H9 (cell line): ENCODE measurements at regions not wholly inside any gene's neighbourhood (a gene's known extent, or its start where the extent isn't known, plus 50 kb on each side); places are given as distances from the start of the nearest gene placed in this dataset.

Experiments
- DNase-seq: peaks from one replicate; pipeline ENCODE4 v3.0.0-alpha.2; 2017
- H2AFZ ChIP-seq: one replicate; pipeline ENCODE4 v1.6.1; 2013; ENCODE audit warnings: mild to moderate bottlenecking, low read length, control low read depth, moderate library complexity
- H2AK5ac ChIP-seq: 2 replicates; pipeline ENCODE4 v1.6.1; 2013; ENCODE audit warnings: low read length, control low read depth, mixed read lengths; ENCODE audit not compliant: insufficient read length
- H2BK120ac ChIP-seq: one replicate; pipeline ENCODE4 v1.6.1; 2013; ENCODE audit warnings: low read depth, mild to moderate bottlenecking, low read length, control low read depth, inconsistent platforms; ENCODE audit not compliant: poor library complexity, severe bottlenecking
- H2BK12ac ChIP-seq: 2 replicates; pipeline ENCODE4 v1.6.1; 2013; ENCODE audit warnings: low read length, control low read depth, mixed read lengths, low read depth; ENCODE audit not compliant: insufficient read length
- H2BK15ac ChIP-seq: 2 replicates; pipeline ENCODE4 v1.6.1; 2013; ENCODE audit warnings: low read depth, low read length, control low read depth
- H2BK20ac ChIP-seq: one replicate; pipeline ENCODE4 v1.6.1; 2013; ENCODE audit warnings: low read depth, mild to moderate bottlenecking, low read length, control low read depth, inconsistent platforms; ENCODE audit not compliant: poor library complexity, severe bottlenecking
- H2BK5ac ChIP-seq: 2 replicates; pipeline ENCODE4 v1.6.1; 2013; ENCODE audit warnings: low read length, control low read depth, mixed read lengths; ENCODE audit not compliant: insufficient read length
- H3K14ac ChIP-seq: 2 replicates; pipeline ENCODE4 v1.6.1; 2013; ENCODE audit warnings: low read length, control low read depth; ENCODE audit not compliant: insufficient read depth
- H3K18ac ChIP-seq: 2 replicates; pipeline ENCODE4 v1.6.1; 2013; ENCODE audit warnings: low read depth, mild to moderate bottlenecking, mixed read lengths, low read length, control low read depth; ENCODE audit not compliant: insufficient read length
- H3K23ac ChIP-seq: 2 replicates; pipeline ENCODE4 v1.6.1; 2013; ENCODE audit warnings: low read length, control low read depth, mixed read lengths, low read depth; ENCODE audit not compliant: insufficient read length
- H3K23me2 ChIP-seq: 2 replicates; pipeline ENCODE4 v1.6.1; 2013; ENCODE audit warnings: low read depth, mild to moderate bottlenecking, mixed read lengths, low read length, control low read depth; ENCODE audit not compliant: insufficient read length, poor library complexity, severe bottlenecking
- H3K27ac ChIP-seq: 2 replicates; pipeline ENCODE4 v1.5.1; 2013; ENCODE audit warnings: low read length, control low read depth, mixed read lengths, low read depth; ENCODE audit not compliant: insufficient read length
- H3K27me3 ChIP-seq: 2 replicates; pipeline ENCODE4 v1.6.1; 2013; ENCODE audit warnings: low read length, control low read depth, inconsistent platforms; ENCODE audit not compliant: insufficient read depth
- H3K4ac ChIP-seq: 2 replicates; pipeline ENCODE4 v1.6.1; 2013; ENCODE audit warnings: low read depth, mild to moderate bottlenecking, control low read depth, inconsistent platforms, low read length, moderate library complexity
- H3K4me1 ChIP-seq: 2 replicates; pipeline ENCODE4 v1.6.1; 2013; ENCODE audit warnings: low read length, control low read depth, inconsistent platforms; ENCODE audit not compliant: insufficient read depth
- H3K4me2 ChIP-seq: 2 replicates; pipeline ENCODE4 v1.6.1; 2013; ENCODE audit warnings: low read length, control low read depth, mixed read lengths; ENCODE audit not compliant: insufficient read length, insufficient read depth
- H3K56ac ChIP-seq: 2 replicates; pipeline ENCODE4 v1.6.1; 2013; ENCODE audit warnings: low read depth, mild to moderate bottlenecking, mixed read lengths, low read length, control low read depth; ENCODE audit not compliant: insufficient read length
- H3K79me1 ChIP-seq: 2 replicates; pipeline ENCODE4 v1.6.1; 2013; ENCODE audit warnings: low read depth, mild to moderate bottlenecking, moderate library complexity, low read length, control low read depth, inconsistent platforms; ENCODE audit not compliant: insufficient read depth, poor library complexity, severe bottlenecking
- H3K79me2 ChIP-seq: 2 replicates; pipeline ENCODE4 v1.6.1; 2013; ENCODE audit warnings: low read length, control low read depth, inconsistent platforms; ENCODE audit not compliant: insufficient read depth
- H3K9ac ChIP-seq: 2 replicates; pipeline ENCODE4 v1.6.1; 2013; ENCODE audit warnings: low read length, control low read depth, mixed read lengths; ENCODE audit not compliant: insufficient read length; ENCODE audit errors: extremely low read depth
- H3K9me3 ChIP-seq: one replicate; pipeline ENCODE4 v1.6.1; 2013; ENCODE audit warnings: low read depth, low read length, inconsistent platforms; ENCODE audit not compliant: control insufficient read depth
- H3T11ph ChIP-seq: one replicate; pipeline ENCODE4 v1.6.1; 2013; ENCODE audit warnings: mild to moderate bottlenecking, low read length, control low read depth, inconsistent platforms
- H4K20me1 ChIP-seq: one replicate; pipeline ENCODE4 v1.6.1; 2013; ENCODE audit not compliant: control insufficient read depth, insufficient read length, insufficient read depth
- H4K5ac ChIP-seq: 2 replicates; pipeline ENCODE4 v1.6.1; 2013; ENCODE audit warnings: low read depth, mild to moderate bottlenecking, mixed read lengths, low read length, control low read depth; ENCODE audit not compliant: insufficient read length
- H4K8ac ChIP-seq: replicated peaks from 2 replicates; pipeline ENCODE4 v1.6.1; 2013; ENCODE audit warnings: low read length, control low read depth, mixed read lengths, low read depth; ENCODE audit not compliant: insufficient read length
- H4K91ac ChIP-seq: 2 replicates; pipeline ENCODE4 v1.6.1; 2013; ENCODE audit warnings: low read depth, mild to moderate bottlenecking, moderate library complexity, mixed read lengths, low read length, control low read depth; ENCODE audit not compliant: insufficient read length
- H3K27ac Mint-ChIP-seq, 3 experiments: 2 replicates in 2 of 3; 3 replicates in 1 of 3; pipeline ENCODE4 v1.8.0; 2020 to 2021; ENCODE audit warnings: mixed read lengths in 3 of 3, mild to moderate bottlenecking in 1 of 3, moderate library complexity in 1 of 3
- H3K27me3 Mint-ChIP-seq: 2 replicates; pipeline ENCODE4 v1.8.0; 2021; ENCODE audit warnings: low read depth, mild to moderate bottlenecking, moderate library complexity, mixed read lengths
- H3K36me3 Mint-ChIP-seq, 3 experiments: 2 replicates in 2 of 3; 3 replicates in 1 of 3; pipeline ENCODE4 v1.8.0; 2020 to 2021; ENCODE audit warnings: low read depth in 3 of 3, mixed read lengths in 3 of 3; ENCODE audit not compliant: insufficient read depth in 1 of 3
- H3K4me1 Mint-ChIP-seq, 2 experiments: 2 replicates each; pipeline ENCODE4 v1.8.0; 2020; ENCODE audit warnings: mixed read lengths in 2 of 2
- H3K4me3 Mint-ChIP-seq, 2 experiments: 2 replicates in 1 of 2; 3 replicates in 1 of 2; pipeline ENCODE4 v1.8.0; 2020 to 2021; ENCODE audit warnings: mild to moderate bottlenecking in 2 of 2, mixed read lengths in 2 of 2, moderate library complexity in 1 of 2
- H3K9me3 Mint-ChIP-seq, 2 experiments: 2 replicates in 1 of 2; 3 replicates in 1 of 2; pipeline ENCODE4 v1.8.0; 2020; ENCODE audit warnings: mild to moderate bottlenecking in 2 of 2, mixed read lengths in 2 of 2, moderate library complexity in 1 of 2
- CTCF ChIP-seq: fragments of 200-600 bp; sonication (generic); conservative IDR thresholded peaks from 3 replicates; pipeline ENCODE4 v1.8.0; 2021; ENCODE audit warnings: antibody characterized with exemption, mild to moderate bottlenecking
- WGBS: extraction: QIAGEN DNeasy Blood & Tissue Kit; methylation state at CpG from one replicate; pipeline ENCODE4 v1.1.7; 2013; ENCODE audit warnings: missing lambda C conversion rate, low lambda C conversion rate, mixed read lengths; ENCODE audit not compliant: insufficient read length; ENCODE audit errors: extremely low coverage; 5-methylcytosine and 5-hydroxymethylcytosine counted together

- no peak overlapping the region for H3K14ac ChIP-seq
- H3K79me2 ChIP-seq: no peaks in the 10 kb centered on the region
- no peak overlapping the region for H3K23ac ChIP-seq
- Mint-ChIP-seq H3K36me3 (no peaks in the 10 kb centered on the region; a peak in 3 of 7 replicates), H3K27me3 (no peaks in the 10 kb centered on the region), H3K4me1 (peaks cover 32 to 35% of the 10 kb centered on the region in 2 experiments), H3K27ac (no peak overlapping the region), H3K4me3 (no peak overlapping the region), H3K9me3 (no peaks in the 10 kb centered on the region; a peak in 2 of 5 replicates)
- H3K27me3 ChIP-seq: no peaks in the 10 kb centered on the region
- no peak overlapping the region for H3K9ac ChIP-seq
- H4K91ac ChIP-seq: no peak overlapping the region
- peaks cover 5% of the 10 kb centered on the region; the same call in 1 of the 2 replicates for H3K4me1 ChIP-seq
- TF ChIP-seq CTCF: no peak
- H2BK15ac ChIP-seq: no peak overlapping the region
- H3K18ac ChIP-seq: no peak overlapping the region
- H2BK20ac ChIP-seq: no peak overlapping the region
- no peak overlapping the region for H3K4ac ChIP-seq
- H2BK5ac ChIP-seq: no peak overlapping the region
- H4K8ac ChIP-seq: no peak overlapping the region
- H3K9me3 ChIP-seq: no peaks in the 10 kb centered on the region
- H2AK5ac ChIP-seq: no peak overlapping the region
- H3K79me1 ChIP-seq: no peaks in the 10 kb centered on the region
- H4K20me1 ChIP-seq: no peaks in the 10 kb centered on the region
- WGBS: no CpG with 5 or more reads among the region's 3 CpGs
- H2BK120ac ChIP-seq: no peak overlapping the region
- no peak overlapping the region for H3K27ac ChIP-seq
- H2AFZ ChIP-seq: no peak overlapping the region
- H2BK12ac ChIP-seq: no peak overlapping the region
- DNase-seq: no peak
- H3T11ph ChIP-seq: no peak overlapping the region
- no peaks in the 10 kb centered on the region for H3K23me2 ChIP-seq
- no peak overlapping the region for H3K56ac ChIP-seq
- no peak overlapping the region for H4K5ac ChIP-seq
- no peak overlapping the region for H3K4me2 ChIP-seq
Observed at GRCh38 chr13:106210324-106210723, 325.1 kb downstream of the EFNB2 start.
